Activated T-helper 17 cell treated with anti-CD3 and anti-CD28 coated beads, Interleukin-2, amount 50 U/mL, for 72 hours (primary cell): ENCODE measurements at regions not wholly inside any gene's neighbourhood (a gene's known extent, or its start where the extent isn't known, plus 50 kb on each side); places are given as distances from the start of the nearest gene placed in this dataset.

Source experiments
- ATAC-seq: fragments of 150-1000 bp; cut with Tn5 transposase; replicated peaks from 2 replicates; pipeline ENCODE4 v1.10.0; 2021; ENCODE audit warnings: mild to moderate bottlenecking, moderate library complexity
- H3K27ac Mint-ChIP-seq: one replicate; pipeline ENCODE4 v1.8.0; 2022; ENCODE audit warnings: mixed read lengths
- H3K27me3 Mint-ChIP-seq: one replicate; pipeline ENCODE4 v1.8.0; 2022; ENCODE audit warnings: mixed read lengths
- H3K36me3 Mint-ChIP-seq: one replicate; pipeline ENCODE4 v1.8.0; 2022; ENCODE audit warnings: low read depth, mild to moderate bottlenecking, mixed read lengths
- H3K4me1 Mint-ChIP-seq: one replicate; pipeline ENCODE4 v1.8.0; 2022; ENCODE audit warnings: mixed read lengths
- H3K4me3 Mint-ChIP-seq: one replicate; pipeline ENCODE4 v1.8.0; 2022; ENCODE audit warnings: mild to moderate bottlenecking, mixed read lengths
- H3K9me3 Mint-ChIP-seq: one replicate; pipeline ENCODE4 v1.8.0; 2022; ENCODE audit warnings: mixed read lengths

DNA sequence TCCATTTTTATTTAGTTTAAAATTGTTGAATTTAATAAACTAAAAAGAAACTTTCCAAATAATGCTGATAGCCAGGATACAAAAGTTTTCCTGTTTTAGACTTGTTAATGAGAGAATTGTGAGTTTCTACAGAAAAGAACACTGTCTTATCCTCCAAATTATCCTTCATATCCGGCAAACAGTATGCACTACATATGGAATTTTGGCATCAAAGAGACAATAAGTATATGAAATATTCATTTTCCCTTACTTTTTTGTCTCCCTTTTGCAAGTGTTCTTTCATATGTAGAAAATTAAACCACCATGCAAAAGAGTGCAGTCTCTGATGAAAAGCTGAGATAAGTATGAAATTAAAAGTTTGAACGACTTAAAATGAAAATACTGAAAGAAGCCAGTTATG lies 159.4 kb downstream of the UBE2E3 start:
- no peak for ATAC-seq
- no peaks in the 10 kb centered on the region for H3K27me3 Mint-ChIP-seq
- H3K4me1 Mint-ChIP-seq, result peaks cover 39% of the 10 kb centered on the region
- peak overlapping the region; percentile 70 for H3K4me3 Mint-ChIP-seq
- H3K9me3 Mint-ChIP-seq, result peaks cover under 1% of the 10 kb centered on the region
- no peaks in the 10 kb centered on the region for H3K36me3 Mint-ChIP-seq
- H3K27ac Mint-ChIP-seq, result no peak overlapping the region

DNA sequence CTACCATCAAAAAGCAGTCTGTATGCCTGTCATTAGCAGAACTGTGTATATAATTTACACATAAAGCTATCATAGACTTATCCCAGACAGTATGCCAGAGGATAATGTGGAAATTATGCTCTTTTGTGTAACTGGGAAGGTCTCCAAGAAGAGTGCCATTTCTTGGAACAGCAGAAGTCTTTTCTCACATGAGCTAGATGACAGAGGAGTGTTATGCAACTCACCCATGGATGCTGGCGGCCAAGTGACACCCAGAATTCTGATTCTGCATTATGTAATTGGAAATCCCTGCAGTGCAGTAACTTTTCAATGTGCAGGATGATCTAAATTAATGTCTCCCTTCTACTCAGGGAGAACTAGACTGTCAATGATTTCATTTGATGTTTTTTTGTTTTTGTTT lies 160.0 kb downstream of the UBE2E3 start:
- no peaks in the 10 kb centered on the region for H3K36me3 Mint-ChIP-seq
- no peaks in the 10 kb centered on the region for H3K27me3 Mint-ChIP-seq
- peaks cover 6% of the 10 kb centered on the region for H3K9me3 Mint-ChIP-seq
- ATAC-seq, result no peak
- H3K27ac Mint-ChIP-seq, result no peak overlapping the region
- peak overlapping the region; percentile 70 for H3K4me3 Mint-ChIP-seq
- peaks cover 44% of the 10 kb centered on the region for H3K4me1 Mint-ChIP-seq

DNA sequence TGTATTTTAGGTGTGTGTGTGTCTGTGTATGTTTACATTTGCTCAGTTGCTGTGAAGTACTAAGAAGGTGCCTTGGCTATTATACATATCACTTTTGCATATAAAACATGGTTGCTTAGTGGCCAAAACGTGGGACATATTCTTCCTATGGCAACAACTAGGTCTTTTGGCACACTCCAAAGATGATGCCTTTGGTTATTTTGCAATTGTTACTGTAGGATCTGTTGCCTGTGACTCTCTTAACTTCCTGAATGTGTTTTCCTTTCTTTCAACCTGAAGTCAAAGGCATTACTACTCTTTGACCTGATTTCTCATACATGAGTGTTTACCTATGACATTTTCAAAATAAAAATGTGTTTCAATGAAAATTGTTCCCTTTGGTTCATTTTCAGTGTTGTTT lies 160.5 kb downstream of the UBE2E3 start:
- Mint-ChIP-seq H3K9me3 (peaks cover 7% of the 10 kb centered on the region), H3K27ac (no peak overlapping the region), H3K27me3 (no peaks in the 10 kb centered on the region), H3K4me3 (peak overlapping the region; percentile 70), H3K4me1 (peaks cover 44% of the 10 kb centered on the region), H3K36me3 (no peaks in the 10 kb centered on the region)
- ATAC-seq, result no peak

DNA sequence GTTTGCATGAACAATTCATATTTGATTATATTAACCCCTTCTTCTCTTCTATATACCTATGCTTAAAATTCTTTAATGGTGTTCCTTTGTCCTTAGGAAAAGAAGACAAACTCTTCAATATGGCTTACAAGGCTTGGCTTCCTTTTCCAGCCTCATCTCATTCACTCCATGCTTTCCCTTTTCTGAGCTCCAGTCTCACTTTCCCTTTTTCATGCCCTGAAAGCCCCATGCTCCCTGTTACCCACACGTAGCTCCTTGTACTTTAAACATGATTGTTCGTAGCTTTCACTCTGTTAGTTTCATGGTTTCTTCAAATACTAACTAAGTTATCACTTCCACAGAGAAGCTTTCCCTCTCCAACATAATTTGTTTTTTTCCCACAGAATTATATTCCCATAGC lies 161.3 kb downstream of the UBE2E3 start:
- Mint-ChIP-seq H3K4me1 (peaks cover 44% of the 10 kb centered on the region), H3K9me3 (peaks cover 7% of the 10 kb centered on the region), H3K27ac (peak overlapping the region; percentile 92), H3K4me3 (peak overlapping the region; percentile 70), H3K36me3 (no peaks in the 10 kb centered on the region), H3K27me3 (no peaks in the 10 kb centered on the region)
- ATAC-seq, result no peak

DNA sequence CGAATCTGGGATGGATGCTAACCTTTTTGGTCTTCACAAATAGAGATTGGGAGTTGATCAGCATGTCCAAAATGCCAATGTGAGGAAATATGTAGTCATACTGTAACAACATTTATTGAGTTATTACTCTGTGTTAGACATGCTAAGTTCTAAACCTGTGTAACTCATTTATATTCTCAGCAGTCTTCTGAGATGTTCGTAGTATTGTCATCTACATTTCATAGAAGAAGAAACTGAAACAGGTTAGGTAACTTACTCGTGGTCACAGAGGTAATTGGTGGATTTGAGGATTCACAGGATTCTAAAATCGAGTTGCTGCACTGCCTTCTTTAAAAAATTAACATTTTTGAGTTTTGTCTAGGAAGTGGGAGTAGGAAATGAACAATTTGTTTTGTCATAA lies 162.1 kb downstream of the UBE2E3 start:
- Mint-ChIP-seq H3K27ac (peak overlapping the region; percentile 92), H3K36me3 (no peaks in the 10 kb centered on the region), H3K4me3 (peak overlapping the region; percentile 70), H3K9me3 (peaks cover 7% of the 10 kb centered on the region), H3K27me3 (no peaks in the 10 kb centered on the region), H3K4me1 (peaks cover 44% of the 10 kb centered on the region)
- ATAC-seq, result peak; percentile 89

DNA sequence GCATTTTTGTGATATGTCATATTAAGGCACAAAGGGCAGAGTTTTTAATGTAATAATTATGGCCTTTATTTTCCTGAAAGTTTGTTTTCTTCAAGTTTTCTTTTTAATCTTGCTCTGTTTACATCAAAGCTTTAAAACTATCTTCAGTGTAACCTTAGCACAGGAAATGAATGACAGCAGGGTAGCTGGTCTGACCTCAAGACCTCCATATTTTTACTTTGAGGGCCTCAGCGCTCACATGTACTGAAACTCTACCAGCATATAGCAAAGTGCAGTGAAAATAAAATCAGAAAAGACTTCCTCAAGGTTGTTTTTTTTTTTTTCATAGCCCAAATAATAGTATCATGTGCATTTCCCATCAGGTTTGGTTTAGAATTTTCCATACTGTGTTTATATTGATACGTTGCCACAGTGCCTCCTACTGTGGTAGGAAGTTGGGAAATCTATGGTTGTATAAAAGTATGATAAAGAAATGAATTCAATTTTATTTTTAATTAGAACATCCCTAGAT lies 163.4 kb downstream of the UBE2E3 start:
- peaks cover 40% of the 10 kb centered on the region for H3K4me1 Mint-ChIP-seq
- no peak for ATAC-seq
- H3K4me3 Mint-ChIP-seq, result peak overlapping the region; percentile 47
- H3K27me3 Mint-ChIP-seq, result no peaks in the 10 kb centered on the region
- peak overlapping the region; percentile 52 for H3K27ac Mint-ChIP-seq
- peaks cover 7% of the 10 kb centered on the region for H3K9me3 Mint-ChIP-seq
- no peaks in the 10 kb centered on the region for H3K36me3 Mint-ChIP-seq

DNA sequence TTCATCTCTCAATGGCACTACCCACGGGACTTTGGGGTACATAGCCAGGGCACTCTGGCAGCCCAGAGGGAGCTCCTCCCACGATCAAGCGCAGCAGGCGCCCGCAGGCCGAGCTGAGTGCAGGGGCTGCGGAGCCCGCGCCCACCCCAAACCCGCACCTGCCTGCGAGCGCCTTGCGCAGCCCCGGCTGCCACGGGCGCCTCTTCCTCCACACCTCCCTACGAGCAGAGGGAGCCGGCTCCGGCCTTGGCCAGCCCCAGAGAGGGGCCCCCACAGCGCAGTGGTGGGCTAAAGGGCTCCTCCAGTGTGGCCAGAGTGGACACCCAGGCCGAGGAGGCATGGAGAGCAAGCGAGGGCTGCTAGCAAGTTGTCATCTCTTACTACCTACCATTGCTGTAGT lies 165.2 kb downstream of the UBE2E3 start:
- Mint-ChIP-seq H3K9me3 (peaks cover 7% of the 10 kb centered on the region), H3K4me1 (peaks cover 28% of the 10 kb centered on the region), H3K27me3 (no peaks in the 10 kb centered on the region), H3K36me3 (no peaks in the 10 kb centered on the region), H3K4me3 (peak overlapping the region; percentile 25), H3K27ac (no peak overlapping the region)
- no peak for ATAC-seq

DNA sequence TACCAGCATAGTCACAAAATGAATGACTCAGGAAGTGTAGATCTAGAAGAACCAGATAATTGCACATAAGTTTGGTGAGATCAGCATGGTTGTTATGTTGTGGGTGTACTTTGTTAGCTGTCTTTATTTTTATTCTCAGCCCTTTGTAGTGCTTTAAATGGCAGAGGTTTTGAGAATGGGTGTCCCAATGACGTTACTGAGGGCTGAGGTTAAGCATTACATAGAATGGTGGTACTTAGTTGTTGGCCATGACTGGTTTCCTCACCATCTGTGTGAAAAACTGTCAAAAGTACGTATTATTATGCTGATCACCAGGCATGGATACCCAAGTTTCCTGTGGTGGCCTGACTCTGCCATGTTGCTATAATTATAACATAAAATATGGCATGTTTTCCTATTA lies 165.8 kb downstream of the UBE2E3 start:
- ATAC-seq, result peak; percentile 32
- peaks cover 8% of the 10 kb centered on the region for H3K9me3 Mint-ChIP-seq
- H3K4me1 Mint-ChIP-seq, result peaks cover 26% of the 10 kb centered on the region
- H3K27ac Mint-ChIP-seq, result no peak overlapping the region
- H3K27me3 Mint-ChIP-seq, result no peaks in the 10 kb centered on the region
- peak overlapping the region; percentile 25 for H3K4me3 Mint-ChIP-seq
- H3K36me3 Mint-ChIP-seq, result no peaks in the 10 kb centered on the region

DNA sequence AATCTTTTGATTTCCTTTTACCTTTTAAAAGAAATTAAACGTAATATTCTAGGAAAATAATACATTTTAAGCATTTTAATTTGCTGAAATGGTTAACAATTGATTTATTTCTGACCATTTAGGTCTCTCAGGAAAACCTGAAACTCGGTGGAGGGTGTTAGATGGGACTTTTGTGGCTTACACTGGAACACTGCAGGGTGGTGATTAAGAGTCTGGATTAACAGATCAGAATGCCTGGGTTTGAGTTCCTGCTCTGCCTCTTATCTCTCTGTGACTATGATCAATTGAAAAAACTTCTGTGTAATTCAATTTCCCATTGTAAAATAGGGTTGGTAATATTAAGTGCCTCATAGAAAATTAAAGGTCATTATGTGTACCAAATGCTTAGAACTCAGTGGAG lies 168.7 kb downstream of the UBE2E3 start:
- peak overlapping the region; percentile 18 for H3K4me3 Mint-ChIP-seq
- peaks cover 10% of the 10 kb centered on the region for H3K9me3 Mint-ChIP-seq
- H3K36me3 Mint-ChIP-seq, result no peaks in the 10 kb centered on the region
- no peak overlapping the region for H3K27ac Mint-ChIP-seq
- H3K27me3 Mint-ChIP-seq, result no peaks in the 10 kb centered on the region
- ATAC-seq, result no peak
- H3K4me1 Mint-ChIP-seq, result peaks cover 17% of the 10 kb centered on the region

DNA sequence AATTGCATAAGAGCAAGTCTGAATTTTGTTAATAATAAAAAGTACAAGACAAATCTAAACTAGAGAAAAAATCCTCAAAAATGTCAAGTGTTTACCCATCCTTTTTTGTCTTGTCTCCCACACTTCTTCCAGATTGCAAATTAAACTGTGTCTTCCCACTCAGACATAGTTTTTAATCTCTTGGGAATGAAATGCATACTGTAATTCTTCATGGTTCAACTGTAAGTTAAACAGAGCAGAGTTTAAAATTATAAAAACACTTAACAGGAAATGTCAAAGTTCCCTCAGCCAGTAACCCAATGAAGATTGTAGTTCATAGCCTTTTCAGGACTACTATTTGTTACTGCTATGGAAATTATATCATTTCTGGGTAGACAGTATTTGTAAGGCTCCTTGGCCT lies 171.8 kb downstream of the UBE2E3 start:
- Mint-ChIP-seq H3K36me3 (no peaks in the 10 kb centered on the region), H3K27ac (peak overlapping the region; percentile 19), H3K4me3 (peak overlapping the region; percentile 13), H3K4me1 (peaks cover 4% of the 10 kb centered on the region), H3K9me3 (peaks cover 8% of the 10 kb centered on the region), H3K27me3 (no peaks in the 10 kb centered on the region)
- no peak for ATAC-seq

DNA sequence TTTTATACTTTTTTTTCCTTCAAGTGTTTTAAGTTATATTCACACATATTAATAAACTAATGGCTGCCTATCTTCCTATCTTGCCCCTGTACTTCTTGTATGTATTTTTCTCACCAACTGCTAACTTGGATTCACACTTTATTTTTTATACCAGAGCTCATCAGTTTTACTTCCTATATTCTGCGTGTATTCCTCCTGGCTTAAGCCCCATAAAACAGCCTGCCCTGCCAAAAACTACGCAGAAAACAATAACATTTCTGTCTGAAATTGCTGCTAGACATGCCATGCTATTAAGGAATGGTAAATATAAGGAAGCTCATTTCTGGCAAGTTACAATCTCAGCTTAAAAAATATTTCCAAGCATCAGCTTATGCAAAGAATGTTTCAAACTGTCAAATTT lies 172.3 kb downstream of the UBE2E3 start:
- Mint-ChIP-seq H3K36me3 (no peaks in the 10 kb centered on the region), H3K27me3 (no peaks in the 10 kb centered on the region), H3K9me3 (peaks cover 8% of the 10 kb centered on the region), H3K4me3 (peak overlapping the region; percentile 13), H3K27ac (peak overlapping the region; percentile 19), H3K4me1 (peaks cover 4% of the 10 kb centered on the region)
- ATAC-seq, result no peak

DNA sequence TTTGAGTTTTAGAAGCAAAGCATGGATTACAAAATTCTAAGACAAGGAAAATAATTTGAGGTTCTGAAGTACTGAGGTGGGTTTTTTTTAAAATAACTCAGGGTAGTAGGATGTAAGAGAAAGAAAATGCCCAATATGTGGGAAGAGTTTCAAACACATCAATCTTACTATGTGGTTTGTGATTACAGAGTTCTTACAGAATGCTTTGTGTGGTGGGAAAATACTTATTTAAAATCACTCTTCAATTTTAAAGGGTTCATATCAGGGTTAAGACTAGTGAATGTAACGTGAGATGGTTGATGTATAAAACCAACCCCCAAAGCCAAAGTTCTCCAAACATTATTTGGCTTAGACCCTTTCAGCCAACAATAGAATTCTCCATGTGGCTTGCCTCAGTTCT lies 173.5 kb downstream of the UBE2E3 start:
- Mint-ChIP-seq H3K9me3 (peaks cover 11% of the 10 kb centered on the region), H3K4me3 (no peak overlapping the region), H3K36me3 (no peaks in the 10 kb centered on the region), H3K4me1 (peaks cover 4% of the 10 kb centered on the region), H3K27ac (no peak overlapping the region), H3K27me3 (no peaks in the 10 kb centered on the region)
- ATAC-seq, result no peak

DNA sequence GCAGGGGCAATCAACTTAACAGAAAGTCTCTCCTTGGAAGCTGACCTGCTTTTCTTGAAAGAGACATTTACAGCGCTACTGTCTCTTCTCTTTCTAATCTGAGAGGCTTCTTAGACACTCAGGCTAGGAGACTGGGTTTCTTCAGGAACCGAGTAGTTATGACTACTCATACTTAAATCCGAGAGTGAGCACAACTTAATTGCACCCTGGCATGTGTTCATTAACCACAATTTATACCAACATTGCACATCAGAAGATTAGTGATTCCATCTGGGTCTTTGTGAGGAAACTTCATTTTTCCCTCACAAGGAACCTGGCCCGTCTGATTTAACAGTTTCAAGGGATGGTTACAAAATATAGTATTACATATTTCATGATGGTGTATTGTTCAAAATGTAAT lies 176.9 kb downstream of the UBE2E3 start:
- Mint-ChIP-seq H3K4me3 (no peak overlapping the region), H3K36me3 (no peaks in the 10 kb centered on the region), H3K9me3 (peaks cover 8% of the 10 kb centered on the region), H3K4me1 (peaks cover 4% of the 10 kb centered on the region), H3K27me3 (no peaks in the 10 kb centered on the region), H3K27ac (no peak overlapping the region)
- ATAC-seq, result no peak

DNA sequence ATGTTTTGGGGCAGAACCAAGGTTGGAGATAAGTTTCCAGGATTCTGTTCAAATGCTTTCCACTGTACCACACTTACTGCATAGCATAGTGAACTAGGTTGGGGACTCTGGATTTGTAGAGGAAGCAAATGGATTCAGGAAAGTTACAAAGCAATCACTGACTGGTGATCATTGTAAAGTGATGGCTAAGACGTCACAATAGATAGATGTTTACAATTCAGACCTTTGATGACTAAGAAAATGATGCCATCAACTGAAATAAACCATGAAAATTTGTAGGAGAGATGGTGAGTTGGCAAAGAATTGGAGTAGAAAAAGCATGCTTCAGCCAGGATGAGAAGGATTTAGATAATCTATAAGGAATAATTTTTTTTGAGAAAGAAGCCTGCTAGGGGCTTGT lies 178.0 kb downstream of the UBE2E3 start:
- H3K36me3 Mint-ChIP-seq, result no peaks in the 10 kb centered on the region

DNA sequence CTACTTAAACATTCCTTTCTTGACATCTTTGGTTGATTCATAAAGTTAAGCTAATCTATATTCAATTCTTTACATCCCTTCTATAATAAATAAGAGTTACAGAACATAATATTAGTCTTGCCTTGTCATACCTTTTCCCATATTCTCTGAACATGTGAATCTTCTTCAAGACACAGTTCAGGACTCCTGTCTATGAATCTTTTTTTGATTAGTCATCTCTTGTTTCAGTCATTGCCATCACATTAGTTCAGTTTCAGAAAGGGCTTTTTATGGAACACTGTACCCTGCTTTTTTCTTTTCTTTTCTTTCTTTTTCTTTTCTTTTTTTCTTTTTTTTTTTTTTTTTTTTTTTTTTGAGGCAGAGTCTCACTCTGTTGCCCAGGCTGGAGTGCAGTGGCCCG lies 181.2 kb downstream of the UBE2E3 start:
- H3K4me1 Mint-ChIP-seq, result peaks cover 31% of the 10 kb centered on the region
- H3K36me3 Mint-ChIP-seq, result no peaks in the 10 kb centered on the region

More for the DNA sequence above, 178.0 kb downstream of the UBE2E3 start:
- ATAC-seq, result no peak
- Mint-ChIP-seq H3K9me3 (peaks cover 8% of the 10 kb centered on the region), H3K4me3 (no peak overlapping the region), H3K4me1 (peaks cover 8% of the 10 kb centered on the region), H3K27me3 (no peaks in the 10 kb centered on the region), H3K27ac (no peak overlapping the region)

DNA sequence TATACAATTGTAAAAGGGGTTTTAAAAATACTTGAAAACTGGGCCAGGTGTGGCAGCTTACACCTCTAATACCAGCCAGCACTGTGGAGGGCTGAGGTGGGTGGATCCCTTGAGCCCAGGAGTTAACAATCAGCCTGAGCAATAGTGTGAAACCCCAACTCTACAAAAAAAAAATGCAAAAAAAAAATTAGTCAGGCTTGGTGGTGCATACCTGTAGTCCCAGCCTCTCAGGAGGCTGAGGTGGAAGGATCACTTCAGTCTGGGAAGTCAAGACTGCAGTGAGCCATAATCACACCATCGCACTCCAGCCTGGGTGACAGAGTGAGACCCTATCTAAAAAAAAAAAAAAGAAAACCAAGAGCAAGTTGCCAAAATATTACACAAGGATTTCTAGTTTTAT lies 182.7 kb downstream of the UBE2E3 start:
- H3K9me3 Mint-ChIP-seq, result peaks cover 15% of the 10 kb centered on the region
- peak; percentile 73 for ATAC-seq
- H3K27me3 Mint-ChIP-seq, result no peaks in the 10 kb centered on the region
- peaks cover 36% of the 10 kb centered on the region for H3K4me1 Mint-ChIP-seq
- H3K4me3 Mint-ChIP-seq, result peak overlapping the region; percentile 73
- peak overlapping the region; percentile 69 for H3K27ac Mint-ChIP-seq
- H3K36me3 Mint-ChIP-seq, result no peaks in the 10 kb centered on the region

More for the DNA sequence above, 181.2 kb downstream of the UBE2E3 start:
- H3K27ac Mint-ChIP-seq, result peak overlapping the region; percentile 39
- no peaks in the 10 kb centered on the region for H3K27me3 Mint-ChIP-seq
- ATAC-seq, result peak; percentile 61
- peaks cover 9% of the 10 kb centered on the region for H3K9me3 Mint-ChIP-seq
- H3K4me3 Mint-ChIP-seq, result peak overlapping the region; percentile 12
